Fibroblast of lung (primary cell): ENCODE measurements at regions not wholly inside any gene's neighbourhood (a gene's known extent, or its start where the extent isn't known, plus 50 kb on each side); places are given as distances from the start of the nearest gene placed in this dataset.
"Not testable (repeated sequence)": the region's sequence is repeated elsewhere in the genome, so short reads cannot be mapped to it uniquely, and the experiment has no call there.

Source experiments
- DNase-seq, 2 donors: peaks; one replicate each; pipeline versions ENCODE4 v3.0.0 to v3.0.0-alpha.2; 2010; ENCODE audit warnings: low read depth in 2 of 2
- H2AFZ ChIP-seq: 2 replicates; pipeline ENCODE4 v1.5.1; 2012; ENCODE audit warnings: low read length, control low read depth, inconsistent platforms
- H3K27ac ChIP-seq: 2 replicates; pipeline ENCODE4 v1.5.1; 2011; ENCODE audit warnings: low read length, control low read depth; ENCODE audit not compliant: insufficient read depth
- H3K27me3 ChIP-seq: 2 replicates; pipeline ENCODE4 v1.5.1; 2011; ENCODE audit warnings: mild to moderate bottlenecking, low read length; ENCODE audit not compliant: control insufficient read depth, insufficient read depth
- H3K36me3 ChIP-seq: 2 replicates; pipeline ENCODE4 v1.5.1; 2011; ENCODE audit warnings: low read length; ENCODE audit not compliant: control insufficient read depth, insufficient read depth
- H3K4me1 ChIP-seq: 2 replicates; pipeline ENCODE4 v1.5.1; 2011; ENCODE audit warnings: low read length; ENCODE audit not compliant: control insufficient read depth, insufficient read depth; ENCODE audit errors: extremely low read depth
- H3K4me2 ChIP-seq: 2 replicates; pipeline ENCODE4 v1.5.1; 2011; ENCODE audit warnings: low read length, control low read depth; ENCODE audit not compliant: insufficient read depth; ENCODE audit errors: extremely low read depth
- H3K4me3 ChIP-seq, 4 experiments: fragments of 200-600 bp in 1 of 4; sonication (generic) in 1 of 4; replicated peaks in 1 of 4; 2 replicates each; pipeline ENCODE4 v1.5.1; 2011 to 2016; ENCODE audit warnings: low read length in 4 of 4, low read depth in 3 of 4, mild to moderate bottlenecking in 3 of 4, control low read depth in 2 of 4, inconsistent platforms in 1 of 4, mixed read lengths in 1 of 4; ENCODE audit not compliant: insufficient read depth in 1 of 4; ENCODE audit errors: control extremely low read depth in 1 of 4
- H3K79me2 ChIP-seq: 2 replicates; pipeline ENCODE4 v1.5.1; 2012; ENCODE audit warnings: mild to moderate bottlenecking, low read length, inconsistent platforms; ENCODE audit not compliant: control insufficient read depth, insufficient read depth
- H3K9ac ChIP-seq: 2 replicates; pipeline ENCODE4 v1.5.1; 2011; ENCODE audit warnings: mild to moderate bottlenecking, low read length, control low read depth; ENCODE audit not compliant: insufficient read depth
- H3K9me3 ChIP-seq: 2 replicates; pipeline ENCODE4 v1.5.1; 2012; ENCODE audit warnings: low read depth, low read length; ENCODE audit not compliant: control insufficient read depth, insufficient read depth
- H4K20me1 ChIP-seq: 2 replicates; pipeline ENCODE4 v1.5.1; 2011; ENCODE audit warnings: low read length; ENCODE audit not compliant: control insufficient read depth, insufficient read depth; ENCODE audit errors: extremely low read depth
- EZH2 ChIP-seq: IDR thresholded peaks from 2 replicates; pipeline ENCODE4 v1.5.1; 2012; ENCODE audit warnings: low read length, control low read depth, mild to moderate bottlenecking; ENCODE audit errors: missing control alignments
- TF ChIP-seq, protein P1 (sequence below), 2 donors: IDR thresholded peaks in 1 of 2; conservative IDR thresholded peaks in 1 of 2; 1 replicate in 1 of 2; 2 replicates in 1 of 2; pipeline ENCODE4 v1.5.1; 2011 to 2012; ENCODE audit warnings: low read length in 2 of 2, control low read depth in 1 of 2, inconsistent platforms in 1 of 2, low read depth in 1 of 2, mild to moderate bottlenecking in 1 of 2

GRCh38 chr6:103313432-103313831 is 1546.3 kb downstream of the HACE1 start:
- Histone ChIP-seq H3K27ac (no peak overlapping the region), H3K27me3 (no peaks in the 10 kb centered on the region), H3K9me3 (no peaks in the 10 kb centered on the region), H3K4me3 (no peak overlapping the region), H3K9ac (no peak overlapping the region), H3K36me3 (no peaks in the 10 kb centered on the region), H3K4me1 (no peaks in the 10 kb centered on the region), H2AFZ (no peak overlapping the region), H3K79me2 (no peaks in the 10 kb centered on the region), H3K4me2 (no peak overlapping the region), H4K20me1 (no peaks in the 10 kb centered on the region)
- DNase-seq = no peak
- TF ChIP-seq, protein P1, sequence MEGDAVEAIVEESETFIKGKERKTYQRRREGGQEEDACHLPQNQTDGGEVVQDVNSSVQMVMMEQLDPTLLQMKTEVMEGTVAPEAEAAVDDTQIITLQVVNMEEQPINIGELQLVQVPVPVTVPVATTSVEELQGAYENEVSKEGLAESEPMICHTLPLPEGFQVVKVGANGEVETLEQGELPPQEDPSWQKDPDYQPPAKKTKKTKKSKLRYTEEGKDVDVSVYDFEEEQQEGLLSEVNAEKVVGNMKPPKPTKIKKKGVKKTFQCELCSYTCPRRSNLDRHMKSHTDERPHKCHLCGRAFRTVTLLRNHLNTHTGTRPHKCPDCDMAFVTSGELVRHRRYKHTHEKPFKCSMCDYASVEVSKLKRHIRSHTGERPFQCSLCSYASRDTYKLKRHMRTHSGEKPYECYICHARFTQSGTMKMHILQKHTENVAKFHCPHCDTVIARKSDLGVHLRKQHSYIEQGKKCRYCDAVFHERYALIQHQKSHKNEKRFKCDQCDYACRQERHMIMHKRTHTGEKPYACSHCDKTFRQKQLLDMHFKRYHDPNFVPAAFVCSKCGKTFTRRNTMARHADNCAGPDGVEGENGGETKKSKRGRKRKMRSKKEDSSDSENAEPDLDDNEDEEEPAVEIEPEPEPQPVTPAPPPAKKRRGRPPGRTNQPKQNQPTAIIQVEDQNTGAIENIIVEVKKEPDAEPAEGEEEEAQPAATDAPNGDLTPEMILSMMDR (conservative IDR thresholded peaks at IDR 0.05 in 1 of 2, IDR thresholded peaks at IDR 0.05 in 1 of 2; ENCODE audit: low read depth in 1 of 2, low read length in 2 of 2) = no peak
- TF ChIP-seq EZH2 = no peak

- not testable (repeated sequence) for H3K9me3 ChIP-seq, H3K27me3 ChIP-seq, H2AFZ ChIP-seq, H3K36me3 ChIP-seq, H3K27ac ChIP-seq, H3K4me2 ChIP-seq, DNase-seq, H3K4me1 ChIP-seq, H3K4me3 ChIP-seq, H3K9ac ChIP-seq, H4K20me1 ChIP-seq, H3K79me2 ChIP-seq
Observed at GRCh38 chr6:103294376-103294775, 1565.3 kb downstream of the HACE1 start.

DNA sequence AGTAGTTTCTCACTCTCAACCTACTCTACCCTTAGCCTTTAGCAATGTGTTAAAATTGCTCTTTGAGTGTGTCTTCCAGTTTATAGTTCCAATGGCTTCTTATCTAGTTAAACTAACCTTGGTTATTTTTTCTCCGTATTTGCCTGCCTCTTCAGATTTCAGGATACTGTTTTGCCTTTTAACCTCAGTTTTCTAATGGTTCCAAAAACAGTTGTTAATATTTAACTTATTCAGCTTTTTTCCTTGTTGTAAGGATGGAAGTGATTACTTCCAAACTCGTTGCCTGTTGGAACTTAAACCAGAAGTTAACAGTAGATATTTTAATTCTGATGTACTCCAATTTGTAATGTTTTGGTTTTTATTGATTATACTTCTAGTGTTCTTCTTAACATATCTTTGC is 1574.9 kb downstream of the HACE1 start:
- H3K79me2 ChIP-seq = no peaks in the 10 kb centered on the region
- H3K9ac ChIP-seq = no peak overlapping the region
- TF ChIP-seq, protein P1 (conservative IDR thresholded peaks at IDR 0.05 in 1 of 2, IDR thresholded peaks at IDR 0.05 in 1 of 2; ENCODE audit: low read depth in 1 of 2, low read length in 2 of 2) = no peak
- no peak for TF ChIP-seq EZH2
- DNase-seq = no peak
- H3K4me1 ChIP-seq = no peaks in the 10 kb centered on the region
- no peak overlapping the region for H3K4me2 ChIP-seq
- no peaks in the 10 kb centered on the region for H3K36me3 ChIP-seq
- no peaks in the 10 kb centered on the region for H3K9me3 ChIP-seq
- no peak overlapping the region for H3K27ac ChIP-seq
- H3K4me3 ChIP-seq = no peak overlapping the region
- H3K27me3 ChIP-seq = no peaks in the 10 kb centered on the region
- no peaks in the 10 kb centered on the region for H4K20me1 ChIP-seq
- no peak overlapping the region for H2AFZ ChIP-seq
